Type B pancreatic cell (in vitro differentiated cells): ENCODE measurements at regions not wholly inside any gene's neighbourhood (a gene's known extent, or its start where the extent isn't known, plus 50 kb on each side); places are given as distances from the start of the nearest gene placed in this dataset.

Source experiments
- DNase-seq: peaks from one replicate; pipeline ENCODE4 v3.0.0; 2021; ENCODE audit warnings: mixed read lengths; ENCODE audit not compliant: unreplicated experiment; ENCODE audit errors: extremely low spot score
- H3K27ac Mint-ChIP-seq: 2 replicates; pipeline ENCODE4 v1.8.0; 2021; ENCODE audit warnings: mild to moderate bottlenecking, mixed read lengths
- H3K27me3 Mint-ChIP-seq: 2 replicates; pipeline ENCODE4 v1.8.0; 2021; ENCODE audit warnings: mixed read lengths
- H3K36me3 Mint-ChIP-seq: 2 replicates; pipeline ENCODE4 v1.8.0; 2021; ENCODE audit warnings: mixed read lengths
- H3K4me1 Mint-ChIP-seq: one replicate; pipeline ENCODE4 v1.8.0; 2021; ENCODE audit warnings: mixed read lengths; ENCODE audit not compliant: unreplicated experiment
- H3K4me3 Mint-ChIP-seq: 2 replicates; pipeline ENCODE4 v1.8.0; 2021; ENCODE audit warnings: mild to moderate bottlenecking, mixed read lengths
- H3K9me3 Mint-ChIP-seq: 2 replicates; pipeline ENCODE4 v1.8.0; 2021; ENCODE audit warnings: mixed read lengths
- TF ChIP-seq, protein P1 (sequence below): fragments of 200-600 bp; sonication (generic); conservative IDR thresholded peaks from 2 replicates; pipeline ENCODE4 v1.5.0; 2021; ENCODE audit warnings: antibody characterized with exemption, mild to moderate bottlenecking

DNA sequence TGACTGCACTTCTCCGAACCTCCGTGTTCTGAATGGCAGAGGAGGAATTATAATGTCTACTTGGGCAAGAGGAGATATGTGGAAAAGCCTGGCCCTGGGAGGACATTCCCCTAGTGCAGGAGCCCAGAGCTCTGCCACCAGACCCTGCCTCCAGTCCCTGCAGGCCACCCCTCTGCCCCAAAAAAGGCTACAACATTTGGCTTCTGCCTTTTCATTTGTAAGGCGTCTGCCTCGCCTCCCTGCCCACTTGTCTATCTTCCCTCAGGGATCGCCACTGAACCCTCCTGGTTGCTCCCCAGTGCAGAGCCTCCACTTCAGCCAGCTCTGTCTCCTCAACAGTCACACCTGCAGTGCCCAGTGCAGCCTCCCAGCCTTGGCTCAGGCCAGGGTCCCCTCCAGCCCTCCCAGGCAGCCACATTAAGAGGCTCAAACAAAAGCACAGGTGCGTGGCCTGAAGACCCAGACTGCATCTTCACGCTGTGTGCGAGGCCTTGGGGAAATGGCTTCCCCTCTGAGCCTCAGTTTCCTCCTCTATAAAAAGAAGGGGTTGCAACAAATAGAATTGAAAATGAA, 125.9 kb upstream of the SMAD3 start:
- TF ChIP-seq, protein P1, sequence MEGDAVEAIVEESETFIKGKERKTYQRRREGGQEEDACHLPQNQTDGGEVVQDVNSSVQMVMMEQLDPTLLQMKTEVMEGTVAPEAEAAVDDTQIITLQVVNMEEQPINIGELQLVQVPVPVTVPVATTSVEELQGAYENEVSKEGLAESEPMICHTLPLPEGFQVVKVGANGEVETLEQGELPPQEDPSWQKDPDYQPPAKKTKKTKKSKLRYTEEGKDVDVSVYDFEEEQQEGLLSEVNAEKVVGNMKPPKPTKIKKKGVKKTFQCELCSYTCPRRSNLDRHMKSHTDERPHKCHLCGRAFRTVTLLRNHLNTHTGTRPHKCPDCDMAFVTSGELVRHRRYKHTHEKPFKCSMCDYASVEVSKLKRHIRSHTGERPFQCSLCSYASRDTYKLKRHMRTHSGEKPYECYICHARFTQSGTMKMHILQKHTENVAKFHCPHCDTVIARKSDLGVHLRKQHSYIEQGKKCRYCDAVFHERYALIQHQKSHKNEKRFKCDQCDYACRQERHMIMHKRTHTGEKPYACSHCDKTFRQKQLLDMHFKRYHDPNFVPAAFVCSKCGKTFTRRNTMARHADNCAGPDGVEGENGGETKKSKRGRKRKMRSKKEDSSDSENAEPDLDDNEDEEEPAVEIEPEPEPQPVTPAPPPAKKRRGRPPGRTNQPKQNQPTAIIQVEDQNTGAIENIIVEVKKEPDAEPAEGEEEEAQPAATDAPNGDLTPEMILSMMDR: no peak
- Mint-ChIP-seq H3K9me3 (no peaks in the 10 kb centered on the region), H3K27me3 (peaks cover 7% of the 10 kb centered on the region), H3K36me3 (no peaks in the 10 kb centered on the region), H3K4me1 (peaks cover 7% of the 10 kb centered on the region), H3K4me3 (no peak overlapping the region), H3K27ac (no peak overlapping the region)
- DNase-seq: no peak

DNA sequence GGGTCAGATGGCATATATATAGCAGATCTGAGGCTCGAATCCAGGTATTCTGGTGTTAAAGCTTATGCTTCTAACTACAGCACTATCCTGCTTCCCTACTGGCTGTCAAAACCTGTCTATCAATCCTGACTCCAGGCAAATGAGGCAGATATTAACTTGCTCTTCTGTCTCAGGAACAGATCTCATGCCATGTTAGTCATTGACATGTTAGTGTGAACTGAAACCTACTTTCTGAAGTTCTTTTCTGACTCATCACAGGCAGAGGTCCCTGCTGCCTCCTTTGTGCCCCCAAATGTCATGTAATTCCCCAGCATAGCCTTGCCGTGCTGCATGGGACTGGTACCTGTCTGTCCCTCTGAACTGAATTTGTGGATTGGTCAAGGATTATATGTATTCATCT, 125.0 kb upstream of the SMAD3 start:
- H3K9me3 Mint-ChIP-seq: no peaks in the 10 kb centered on the region

DNA sequence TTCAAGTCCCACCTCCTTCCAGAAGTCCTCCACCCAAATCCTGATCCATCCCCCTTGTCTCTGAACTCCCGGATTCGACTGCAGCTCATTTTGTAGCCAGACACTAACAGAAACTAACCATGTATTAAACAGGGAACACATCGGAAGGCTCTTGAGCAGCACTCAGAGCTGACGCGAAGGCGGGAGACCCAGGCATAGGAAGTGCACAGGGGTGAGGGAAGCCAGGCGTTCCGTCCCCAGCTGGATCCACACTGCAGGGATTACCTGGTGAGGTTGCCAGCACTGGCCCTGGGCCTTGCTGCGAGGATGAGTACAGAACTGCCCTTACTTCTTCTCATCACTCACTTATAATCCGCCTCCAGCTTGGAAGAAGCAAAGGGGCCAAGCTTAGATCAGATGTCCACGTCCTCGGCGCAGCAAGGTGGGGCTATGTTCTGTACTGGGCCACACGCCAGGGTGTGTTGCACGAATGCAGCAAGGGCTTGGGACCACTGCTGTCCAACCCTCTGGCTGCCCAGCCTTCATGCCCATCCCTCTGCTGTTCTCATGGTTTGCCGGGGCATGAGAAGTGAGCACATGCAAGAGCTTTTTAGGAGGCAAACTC, 124.2 kb upstream of the SMAD3 start:
- H3K36me3 Mint-ChIP-seq: no peaks in the 10 kb centered on the region
- no peak overlapping the region for H3K27ac Mint-ChIP-seq
- no peaks in the 10 kb centered on the region for H3K9me3 Mint-ChIP-seq
- H3K27me3 Mint-ChIP-seq: peaks cover 13% of the 10 kb centered on the region
- TF ChIP-seq, protein P1: no peak
- no peak overlapping the region for H3K4me3 Mint-ChIP-seq
- no peak for DNase-seq
- H3K4me1 Mint-ChIP-seq: peaks cover 7% of the 10 kb centered on the region

More for the DNA sequence above, 125.0 kb upstream of the SMAD3 start:
- TF ChIP-seq, protein P1: no peak
- H3K27me3 Mint-ChIP-seq: peaks cover 7% of the 10 kb centered on the region
- H3K4me1 Mint-ChIP-seq: peaks cover 7% of the 10 kb centered on the region
- no peak overlapping the region for H3K27ac Mint-ChIP-seq
- H3K4me3 Mint-ChIP-seq: no peak overlapping the region
- DNase-seq: no peak
- no peaks in the 10 kb centered on the region for H3K36me3 Mint-ChIP-seq

DNA sequence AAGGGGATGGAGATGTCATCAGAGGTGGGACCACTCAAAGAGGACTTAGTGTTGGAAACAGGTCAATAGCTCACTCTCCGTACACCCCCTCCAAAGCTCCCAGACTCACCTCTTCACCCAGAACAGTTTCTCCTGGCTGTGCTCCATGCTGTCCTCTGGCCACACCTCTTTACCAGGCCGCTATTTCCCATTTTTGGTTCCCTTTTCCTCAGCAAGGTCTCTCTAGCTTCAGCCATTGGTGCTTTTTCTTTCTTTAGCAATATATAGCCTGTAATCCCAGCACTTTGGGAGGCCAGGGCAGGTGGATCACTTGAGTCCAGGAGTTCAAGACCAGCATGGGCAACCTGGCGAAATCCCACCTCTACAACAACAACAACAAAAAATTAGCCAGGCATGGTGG, 123.6 kb upstream of the SMAD3 start:
- no peaks in the 10 kb centered on the region for H3K9me3 Mint-ChIP-seq
- no peaks in the 10 kb centered on the region for H3K36me3 Mint-ChIP-seq
- H3K27me3 Mint-ChIP-seq: peaks cover 18% of the 10 kb centered on the region
- H3K4me1 Mint-ChIP-seq: peaks cover 7% of the 10 kb centered on the region
- TF ChIP-seq, protein P1: no peak
- no peak for DNase-seq
- H3K27ac Mint-ChIP-seq: no peak overlapping the region
- no peak overlapping the region for H3K4me3 Mint-ChIP-seq

DNA sequence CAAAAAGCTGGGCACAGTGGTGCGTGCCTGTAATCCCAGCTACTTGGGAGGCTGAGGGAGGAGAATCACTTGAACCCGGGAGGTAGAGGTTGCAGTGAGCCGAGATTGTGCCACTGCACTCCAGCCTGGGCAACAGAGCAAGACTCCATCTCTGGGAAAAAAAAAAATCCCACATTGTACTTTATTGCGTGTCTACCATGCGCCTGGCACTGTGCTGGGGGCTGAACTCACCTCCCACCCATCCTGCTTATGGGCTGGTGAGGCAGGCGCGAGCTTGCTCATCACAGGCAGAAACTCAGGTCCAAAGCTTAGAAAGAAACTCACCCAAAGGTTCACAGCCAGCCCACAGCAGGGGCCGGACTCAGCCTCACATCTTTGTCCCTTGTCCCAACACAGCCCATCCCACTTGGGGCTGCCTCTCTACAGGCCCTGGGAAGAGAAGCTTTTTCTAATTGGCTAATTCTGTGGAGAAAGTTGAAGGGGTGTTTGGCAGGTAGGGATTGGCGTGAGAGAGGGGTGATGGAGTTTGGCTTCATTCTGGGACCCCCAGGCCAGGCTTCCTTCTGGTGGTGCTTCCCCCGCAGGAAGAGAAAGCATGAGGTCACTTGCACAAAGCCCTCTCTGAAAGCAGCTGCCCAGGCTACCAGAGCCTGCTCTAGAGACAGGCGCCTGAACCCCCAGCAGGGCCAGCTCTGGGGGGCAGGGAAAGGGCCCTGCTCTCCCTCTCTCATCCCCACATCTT, 122.6 kb upstream of the SMAD3 start:
- H3K27me3 Mint-ChIP-seq: peaks cover 18% of the 10 kb centered on the region
- H3K9me3 Mint-ChIP-seq: no peaks in the 10 kb centered on the region
- no peak for DNase-seq
- peaks cover 7% of the 10 kb centered on the region for H3K4me1 Mint-ChIP-seq
- no peak overlapping the region for H3K27ac Mint-ChIP-seq
- no peaks in the 10 kb centered on the region for H3K36me3 Mint-ChIP-seq
- TF ChIP-seq, protein P1: no peak
- H3K4me3 Mint-ChIP-seq: no peak overlapping the region
